GM12873 (cell line): ENCODE measurements at regions not wholly inside any gene's neighbourhood (a gene's known extent, or its start where the extent isn't known, plus 50 kb on each side); places are given as distances from the start of the nearest gene placed in this dataset.

Experiments
- TF ChIP-seq, protein P1 (sequence below): IDR thresholded peaks from 2 replicates; pipeline ENCODE4 v1.5.1; 2012; ENCODE audit warnings: low read depth, mild to moderate bottlenecking, moderate library complexity, low read length, control low read depth; ENCODE audit not compliant: insufficient read depth; ENCODE audit errors: missing control alignments

DNA sequence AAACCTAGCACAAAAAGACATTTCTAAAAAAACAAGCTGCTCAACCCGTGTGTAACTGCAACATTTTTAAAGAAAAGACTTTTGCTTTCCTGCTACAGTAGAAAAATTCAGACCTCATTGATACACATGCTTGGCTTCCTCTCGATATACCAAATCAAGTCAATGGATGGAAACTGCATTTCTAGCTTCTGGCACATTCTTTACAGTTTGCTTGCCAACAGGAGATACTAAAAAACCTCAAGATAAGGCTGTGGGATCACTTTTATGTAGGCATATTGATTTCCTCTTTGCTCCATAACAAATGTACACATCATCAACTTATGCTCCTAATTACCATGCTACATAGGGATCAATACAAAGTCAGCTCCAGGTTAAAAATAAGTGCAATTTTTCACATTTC is 178.4 kb downstream of the SIPA1L2 start:
- TF ChIP-seq, protein P1, sequence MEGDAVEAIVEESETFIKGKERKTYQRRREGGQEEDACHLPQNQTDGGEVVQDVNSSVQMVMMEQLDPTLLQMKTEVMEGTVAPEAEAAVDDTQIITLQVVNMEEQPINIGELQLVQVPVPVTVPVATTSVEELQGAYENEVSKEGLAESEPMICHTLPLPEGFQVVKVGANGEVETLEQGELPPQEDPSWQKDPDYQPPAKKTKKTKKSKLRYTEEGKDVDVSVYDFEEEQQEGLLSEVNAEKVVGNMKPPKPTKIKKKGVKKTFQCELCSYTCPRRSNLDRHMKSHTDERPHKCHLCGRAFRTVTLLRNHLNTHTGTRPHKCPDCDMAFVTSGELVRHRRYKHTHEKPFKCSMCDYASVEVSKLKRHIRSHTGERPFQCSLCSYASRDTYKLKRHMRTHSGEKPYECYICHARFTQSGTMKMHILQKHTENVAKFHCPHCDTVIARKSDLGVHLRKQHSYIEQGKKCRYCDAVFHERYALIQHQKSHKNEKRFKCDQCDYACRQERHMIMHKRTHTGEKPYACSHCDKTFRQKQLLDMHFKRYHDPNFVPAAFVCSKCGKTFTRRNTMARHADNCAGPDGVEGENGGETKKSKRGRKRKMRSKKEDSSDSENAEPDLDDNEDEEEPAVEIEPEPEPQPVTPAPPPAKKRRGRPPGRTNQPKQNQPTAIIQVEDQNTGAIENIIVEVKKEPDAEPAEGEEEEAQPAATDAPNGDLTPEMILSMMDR: no peak

DNA sequence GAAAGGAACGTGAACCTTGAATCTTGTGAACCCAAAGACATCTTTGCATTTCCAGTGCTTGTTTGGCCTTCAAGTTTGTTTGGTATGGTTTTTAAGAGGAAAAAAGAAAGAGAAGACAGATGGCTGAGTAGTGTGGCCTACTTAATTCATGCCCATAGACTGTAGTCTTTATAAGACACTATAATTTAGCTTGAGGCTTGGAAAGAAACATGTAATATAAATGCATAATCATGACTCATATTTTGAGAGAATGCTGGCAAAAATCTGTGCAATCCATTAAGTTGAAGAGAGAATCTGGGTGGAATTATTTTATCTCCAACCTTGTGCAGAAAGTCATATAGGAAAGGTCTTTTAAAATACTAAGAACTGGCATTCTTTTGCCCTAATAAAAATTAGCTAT is 179.3 kb downstream of the SIPA1L2 start:
- TF ChIP-seq, protein P1: no peak

DNA sequence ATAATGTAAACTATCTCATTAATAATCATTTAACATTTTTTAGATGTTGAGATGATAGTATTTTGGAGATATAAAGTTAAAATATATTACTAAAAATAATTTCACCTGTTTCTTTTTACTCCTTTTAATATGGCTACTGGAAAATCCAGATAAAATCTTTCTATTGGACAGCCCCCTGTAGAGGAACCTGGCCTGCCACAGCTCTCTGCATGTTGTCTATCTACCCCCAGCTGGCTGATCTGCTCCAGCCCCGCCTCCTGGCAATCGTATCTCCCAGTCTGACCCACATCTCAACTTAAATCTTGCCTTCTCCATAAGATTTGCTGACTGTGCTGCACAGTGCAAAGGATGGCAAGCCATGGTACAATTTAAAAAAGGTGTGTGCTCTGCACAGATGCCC is 182.8 kb downstream of the SIPA1L2 start:
- TF ChIP-seq, protein P1: no peak

DNA sequence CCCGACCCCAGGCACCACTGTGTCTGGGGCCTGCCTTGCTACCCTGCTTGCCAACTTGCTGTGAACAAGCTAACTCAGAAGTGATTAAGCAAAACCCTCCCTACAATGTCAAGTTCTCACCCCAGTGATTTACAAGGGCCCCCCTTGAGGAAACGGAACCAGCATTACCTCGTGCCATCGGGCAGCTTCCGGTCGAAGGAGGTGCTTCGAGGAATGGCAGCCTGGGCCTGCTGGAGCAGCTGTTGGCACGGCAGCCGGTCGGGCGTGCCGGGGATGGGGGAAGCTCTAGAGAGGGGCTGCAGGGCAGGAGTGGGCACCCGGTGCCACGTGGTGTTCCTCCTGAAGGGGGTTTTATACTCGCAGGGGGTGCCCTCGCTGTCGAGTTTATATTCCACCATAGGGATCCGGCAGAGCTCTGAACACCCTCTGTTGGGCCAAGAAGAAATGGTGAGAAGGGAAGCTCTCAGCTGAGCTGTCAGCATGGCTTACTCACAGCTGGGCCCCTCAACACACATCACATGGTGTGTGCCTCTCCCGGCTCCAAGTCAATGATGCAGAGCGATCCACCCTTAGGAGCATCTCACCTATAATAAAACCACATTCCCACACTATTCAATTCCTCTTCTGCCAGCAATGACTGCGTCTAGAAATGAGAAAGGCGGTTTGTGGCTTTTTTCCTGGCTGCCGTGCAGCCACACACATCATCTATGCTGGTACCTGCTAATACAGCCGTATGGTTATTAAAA is 184.4 kb downstream of the SIPA1L2 start:
- TF ChIP-seq, protein P1: no peak

DNA sequence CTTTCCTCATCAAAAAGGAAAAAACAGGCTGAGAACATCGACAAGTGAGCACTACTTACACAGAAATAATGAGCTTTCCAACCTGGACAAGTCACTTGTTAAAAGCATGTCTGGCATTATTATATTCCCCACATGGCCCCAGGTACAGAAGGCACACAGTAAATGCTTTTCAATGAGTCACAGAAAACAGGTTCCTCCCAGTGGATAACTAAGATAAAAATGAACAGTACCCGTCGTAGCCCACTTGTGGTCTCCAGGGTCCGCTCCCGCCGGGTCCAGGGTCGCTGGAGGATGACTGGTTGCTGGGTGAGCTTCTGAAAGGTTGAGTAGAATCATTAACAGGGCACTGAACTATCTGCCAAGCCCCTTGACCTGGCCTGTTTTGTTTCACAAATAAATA is 186.6 kb downstream of the SIPA1L2 start:
- TF ChIP-seq, protein P1: no peak

DNA sequence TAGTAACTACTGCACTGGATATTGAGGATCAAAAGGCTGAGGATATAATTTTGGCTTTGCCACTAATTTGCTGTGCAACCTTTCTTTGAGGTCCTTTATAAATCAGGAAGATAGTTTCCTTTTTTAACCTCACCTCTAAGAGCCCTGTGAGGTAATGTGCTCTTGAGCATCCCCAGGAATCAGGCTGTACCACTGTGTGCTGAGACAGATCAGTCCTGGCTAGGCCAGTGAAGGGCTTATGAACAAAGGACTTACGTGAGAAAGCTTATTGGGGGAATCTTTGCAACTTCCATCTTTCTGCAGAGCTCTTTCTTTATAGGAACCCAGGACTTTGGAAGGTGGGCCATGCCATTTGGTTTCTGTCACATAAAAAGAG is 188.9 kb downstream of the SIPA1L2 start:
- TF ChIP-seq, protein P1: no peak

DNA sequence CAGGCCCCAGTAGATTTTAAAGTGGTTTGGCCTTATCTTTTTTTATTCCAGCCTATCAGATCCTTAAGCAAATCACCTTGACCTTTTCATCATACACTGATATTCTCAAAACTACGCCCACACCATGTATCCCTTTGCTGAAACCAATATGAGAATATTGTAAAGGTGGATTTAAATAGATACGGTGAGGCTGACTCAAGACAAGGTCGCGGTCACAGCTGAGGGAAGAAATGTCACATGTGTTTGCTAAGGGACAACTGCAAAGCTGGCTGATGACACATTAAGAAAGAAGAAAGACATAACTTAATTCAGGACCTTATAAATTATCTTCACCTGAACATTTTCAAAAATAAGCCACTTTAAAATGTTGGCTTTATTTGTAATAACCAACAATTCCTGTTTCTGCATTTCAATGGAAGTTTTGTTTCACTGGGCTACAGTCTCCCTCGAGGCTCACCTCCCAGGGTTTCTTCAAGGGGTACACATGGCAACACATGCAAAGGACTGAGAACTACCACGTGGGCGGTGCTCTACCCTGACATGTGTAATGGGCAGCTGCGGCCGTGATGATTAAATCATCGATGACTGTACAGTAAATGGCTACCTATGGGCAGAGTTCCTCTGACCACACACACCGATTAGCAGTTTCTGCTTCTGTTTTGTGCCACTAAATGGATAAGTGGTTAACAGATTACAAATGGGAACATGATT is 189.5 kb downstream of the SIPA1L2 start:
- TF ChIP-seq, protein P1: no peak
